COR-L47 (cell line): ENCODE measurements at regions not wholly inside any gene's neighbourhood (a gene's known extent, or its start where the extent isn't known, plus 50 kb on each side); places are given as distances from the start of the nearest gene placed in this dataset.

Source experiments
- DNase-seq: peaks from one replicate; lab custom pipeline; 2025; lab: John Stamatoyannopoulos, UW

GRCh38 chr14:104356020-104356737 is 217.8 kb downstream of the KIF26A start:
- no peak for DNase-seq

GRCh38 chr14:104356738-104357688 is 218.6 kb downstream of the KIF26A start:
- no peak for DNase-seq

- no peak for DNase-seq
Observed at GRCh38 chr14:104357689-104358527, 219.5 kb downstream of the KIF26A start.

- no peak for DNase-seq
Observed at GRCh38 chr14:104358528-104359300, 220.3 kb downstream of the KIF26A start.

- DNase-seq = no peak
Observed at GRCh38 chr14:104359301-104359968, 220.1 kb upstream of the C14orf180 start.

- no peak for DNase-seq
Observed at GRCh38 chr14:104359969-104360442, 219.6 kb upstream of the C14orf180 start.

GRCh38 chr14:104360501-104360900 is 219.1 kb upstream of the C14orf180 start:
- no peak for DNase-seq

- no peak for DNase-seq
Observed at GRCh38 chr14:104361101-104361591, 218.4 kb upstream of the C14orf180 start.

GRCh38 chr14:104361921-104362681 is 217.5 kb upstream of the C14orf180 start:
- no peak for DNase-seq

- DNase-seq = no peak
Observed at GRCh38 chr14:104362761-104363605, 216.6 kb upstream of the C14orf180 start.

- DNase-seq = peak; percentile 28
Observed at GRCh38 chr14:104363891-104364760, 215.4 kb upstream of the C14orf180 start.

- DNase-seq = no peak
Observed at GRCh38 chr14:104364830-104365229, 214.7 kb upstream of the C14orf180 start.

- DNase-seq = no peak
Observed at GRCh38 chr14:104366931-104367865, 212.4 kb upstream of the C14orf180 start.

- peak; percentile 91 for DNase-seq
Observed at GRCh38 chr14:104367866-104368750, 211.5 kb upstream of the C14orf180 start.

- no peak for DNase-seq
Observed at GRCh38 chr14:104368751-104369100, 210.8 kb upstream of the C14orf180 start.

- no peak for DNase-seq
Observed at GRCh38 chr14:104369208-104369607, 210.4 kb upstream of the C14orf180 start.
